ENCODE measurements at regions not wholly inside any gene's neighbourhood (a gene's known extent, or its start where the extent isn't known, plus 50 kb on each side); places are given as distances from the start of the nearest gene placed in this dataset.

- H3K9me3 ChIP-seq, result no peaks in the 10 kb centered on the region
- H3K4me3 ChIP-seq, result no peak overlapping the region
- no peaks in the 10 kb centered on the region for H3K4me1 ChIP-seq
- no peak overlapping the region for H3K27ac ChIP-seq
- TF ChIP-seq, protein P1, sequence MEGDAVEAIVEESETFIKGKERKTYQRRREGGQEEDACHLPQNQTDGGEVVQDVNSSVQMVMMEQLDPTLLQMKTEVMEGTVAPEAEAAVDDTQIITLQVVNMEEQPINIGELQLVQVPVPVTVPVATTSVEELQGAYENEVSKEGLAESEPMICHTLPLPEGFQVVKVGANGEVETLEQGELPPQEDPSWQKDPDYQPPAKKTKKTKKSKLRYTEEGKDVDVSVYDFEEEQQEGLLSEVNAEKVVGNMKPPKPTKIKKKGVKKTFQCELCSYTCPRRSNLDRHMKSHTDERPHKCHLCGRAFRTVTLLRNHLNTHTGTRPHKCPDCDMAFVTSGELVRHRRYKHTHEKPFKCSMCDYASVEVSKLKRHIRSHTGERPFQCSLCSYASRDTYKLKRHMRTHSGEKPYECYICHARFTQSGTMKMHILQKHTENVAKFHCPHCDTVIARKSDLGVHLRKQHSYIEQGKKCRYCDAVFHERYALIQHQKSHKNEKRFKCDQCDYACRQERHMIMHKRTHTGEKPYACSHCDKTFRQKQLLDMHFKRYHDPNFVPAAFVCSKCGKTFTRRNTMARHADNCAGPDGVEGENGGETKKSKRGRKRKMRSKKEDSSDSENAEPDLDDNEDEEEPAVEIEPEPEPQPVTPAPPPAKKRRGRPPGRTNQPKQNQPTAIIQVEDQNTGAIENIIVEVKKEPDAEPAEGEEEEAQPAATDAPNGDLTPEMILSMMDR (IDR thresholded peaks at IDR 0.05), result no peak
- ATAC-seq (no peak), DNase-seq (no peak)
- H3K36me3 ChIP-seq, result no peaks in the 10 kb centered on the region
- no peaks in the 10 kb centered on the region for H3K27me3 ChIP-seq
- intact Hi-C loops (cut with DNase I), result no loop called here
Observed at GRCh38 chr2:156687126-156687525, 250.9 kb downstream of the GPD2 start.

DNA sequence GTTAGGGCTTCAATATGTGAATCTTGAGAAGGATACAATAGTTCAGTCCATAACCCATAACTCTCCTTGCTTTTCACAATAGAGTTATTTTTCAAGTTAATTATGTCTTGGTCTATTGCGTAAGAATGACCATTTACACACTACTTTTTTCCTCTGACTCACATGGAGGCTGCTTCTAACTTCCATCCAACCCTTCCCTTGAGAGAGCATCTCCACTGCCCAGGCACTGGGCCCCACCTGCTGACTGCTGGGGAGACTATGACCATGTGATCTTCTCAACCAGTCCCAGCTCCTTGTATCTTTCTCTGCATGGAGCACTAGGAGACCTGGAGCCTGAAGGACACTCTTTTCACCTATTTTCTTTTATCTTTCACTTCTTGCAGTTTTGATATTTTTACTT is 251.5 kb downstream of the GPD2 start:
- Histone ChIP-seq H3K36me3 (no peaks in the 10 kb centered on the region), H3K9me3 (no peaks in the 10 kb centered on the region), H3K27me3 (no peaks in the 10 kb centered on the region), H3K27ac (no peak overlapping the region), H3K4me3 (no peak overlapping the region), H3K4me1 (no peaks in the 10 kb centered on the region)
- ATAC-seq (peak in 1 of 8 donors; percentile 70), DNase-seq (no peak)
- TF ChIP-seq, protein P1 (IDR thresholded peaks at IDR 0.05), result no peak
- 96 to 100% methylated on average over 1 of the region's 1 CpG for WGBS, 2 donors
- intact Hi-C loops (cut with DNase I), result no loop called here

DNA sequence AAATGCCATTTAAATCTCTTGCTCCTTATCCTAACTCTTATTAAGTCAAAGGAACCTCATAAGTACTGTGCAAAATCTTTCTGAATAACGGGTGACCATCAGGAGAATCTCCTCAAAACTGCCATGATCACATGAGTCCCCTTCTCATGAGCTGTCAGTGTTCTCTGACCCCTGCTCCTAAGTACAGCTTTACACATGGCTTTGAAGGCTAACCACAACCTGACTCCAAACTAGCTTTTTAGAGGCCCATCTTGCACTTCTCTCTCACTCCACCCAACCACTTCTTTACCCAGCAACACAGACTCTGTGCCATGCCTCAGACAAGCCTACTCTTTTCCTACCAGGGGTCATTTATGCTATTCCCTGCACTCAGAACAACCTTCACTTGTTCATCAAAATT is 253.8 kb downstream of the GPD2 start:
- 74 to 75% methylated on average over 1 of the region's 1 CpG for WGBS, 2 donors
- no peaks in the 10 kb centered on the region for H3K4me1 ChIP-seq
- H3K36me3 ChIP-seq, result no peaks in the 10 kb centered on the region
- H3K27me3 ChIP-seq, result no peaks in the 10 kb centered on the region
- intact Hi-C loops (cut with DNase I), result no loop called here
- no peak overlapping the region for H3K4me3 ChIP-seq
- H3K27ac ChIP-seq, result no peak overlapping the region
- H3K9me3 ChIP-seq, result no peaks in the 10 kb centered on the region
- TF ChIP-seq, protein P1 (IDR thresholded peaks at IDR 0.05), result no peak
- DNase-seq (no peak), ATAC-seq (no peak)

DNA sequence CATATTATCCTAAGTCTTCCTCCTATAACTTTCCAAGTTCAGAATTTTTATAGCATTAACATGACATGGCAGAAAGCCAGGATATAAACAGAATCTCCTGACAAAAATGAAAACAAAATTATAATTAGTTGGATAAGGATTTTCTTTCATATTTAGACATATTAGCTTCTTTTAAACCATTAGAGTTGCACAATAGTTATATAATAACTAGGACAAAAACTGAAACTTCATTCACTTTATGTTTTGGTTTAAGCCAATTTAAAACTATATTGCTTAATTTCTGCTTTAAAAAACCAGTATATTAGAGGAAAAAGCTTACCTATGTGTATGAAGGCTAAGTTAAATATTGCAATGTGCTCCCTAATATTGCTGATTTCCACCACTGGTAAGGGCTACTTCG is 254.8 kb downstream of the GPD2 start:
- no peaks in the 10 kb centered on the region for H3K36me3 ChIP-seq
- H3K27ac ChIP-seq, result no peak overlapping the region
- DNase-seq (no peak), ATAC-seq (no peak)
- H3K4me1 ChIP-seq, result no peaks in the 10 kb centered on the region
- H3K27me3 ChIP-seq, result no peaks in the 10 kb centered on the region
- TF ChIP-seq, protein P1 (IDR thresholded peaks at IDR 0.05), result no peak
- no peak overlapping the region for H3K4me3 ChIP-seq
- WGBS, 2 donors, result 60 to 79% methylated on average over 1 of the region's 1 CpG
- intact Hi-C loops (cut with DNase I), result no loop called here
- H3K9me3 ChIP-seq, result no peaks in the 10 kb centered on the region

DNA sequence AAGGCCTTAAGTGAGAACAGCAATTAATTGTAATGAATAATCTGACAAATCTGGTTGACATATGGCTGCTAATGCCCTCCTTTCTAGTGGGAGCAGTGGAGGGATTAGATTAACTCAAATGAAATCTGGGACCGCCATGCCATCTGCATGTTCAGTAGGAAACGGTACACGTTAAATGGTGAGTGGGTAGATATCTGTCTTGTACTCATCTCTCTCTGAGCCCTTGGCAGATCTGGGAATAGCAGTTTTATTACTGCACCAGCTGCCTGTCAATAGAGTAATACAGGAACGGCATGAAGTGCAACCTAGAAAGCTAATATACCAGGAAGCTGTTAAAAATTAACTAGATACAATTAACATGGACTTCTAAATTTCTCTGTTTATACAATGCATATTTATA is 258.8 kb downstream of the GPD2 start:
- WGBS, 2 donors, result 90 to 91% methylated on average over 4 of the region's 4 CpGs

More for the DNA sequence above, 258.8 kb downstream of the GPD2 start:
- no peaks in the 10 kb centered on the region for H3K27me3 ChIP-seq
- no peak overlapping the region for H3K27ac ChIP-seq
- no peaks in the 10 kb centered on the region for H3K36me3 ChIP-seq
- intact Hi-C loops (cut with DNase I), result no loop called here
- no peak for DNase-seq
- H3K4me3 ChIP-seq, result no peak overlapping the region
- no peaks in the 10 kb centered on the region for H3K4me1 ChIP-seq
- TF ChIP-seq, protein P1 (IDR thresholded peaks at IDR 0.05), result no peak
- ATAC-seq, result no peak
- H3K9me3 ChIP-seq, result no peaks in the 10 kb centered on the region
